ENCODE measurements at regions not wholly inside any gene's neighbourhood (a gene's known extent, or its start where the extent isn't known, plus 50 kb on each side); places are given as distances from the start of the nearest gene placed in this dataset.
"Not testable (repeated sequence)": the region's sequence is repeated elsewhere in the genome, so short reads cannot be mapped to it uniquely, and the experiment has no call there.

DNA sequence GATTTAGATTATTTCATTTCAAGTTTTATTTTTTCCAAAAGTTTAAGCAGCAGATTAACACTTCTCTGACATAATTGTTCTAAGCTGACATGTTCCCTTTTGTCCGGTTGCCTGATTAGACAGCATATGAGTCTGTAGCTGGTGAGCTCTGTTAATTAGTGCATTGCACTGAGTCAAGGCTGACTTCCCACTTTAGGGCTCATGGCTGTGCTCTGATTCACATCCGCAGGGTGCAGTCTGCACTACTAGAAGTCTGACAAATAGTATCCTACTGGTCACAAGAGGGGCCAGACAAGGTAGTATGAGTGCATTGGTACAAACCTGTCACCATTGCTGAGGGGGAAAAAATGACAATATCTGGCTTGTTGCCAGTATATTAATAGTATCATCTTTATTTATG, 443.9 kb upstream of the ZNF804A start:
- Histone ChIP-seq H3K27ac (no peak overlapping the region), H3K36me3 (no peaks in the 10 kb centered on the region), H3K4me1 (no peaks in the 10 kb centered on the region), H3K27me3 (no peaks in the 10 kb centered on the region), H3K4me3 (no peak overlapping the region), H3K9me3 (peaks cover 9% of the 10 kb centered on the region)
- no peak for DNase-seq (ENCODE audit: low spot score in 2 of 2)
- WGBS, result 73% methylated on average over 2 of the region's 2 CpGs
- TF ChIP-seq POLR2A (IDR thresholded peaks at IDR 0.05), result no peak
- no peak for TF ChIP-seq POLR2AphosphoS5 (IDR thresholded peaks at IDR 0.05)
- TF ChIP-seq EP300 (IDR thresholded peaks at IDR 0.05), result no peak
- TF ChIP-seq, protein P1, sequence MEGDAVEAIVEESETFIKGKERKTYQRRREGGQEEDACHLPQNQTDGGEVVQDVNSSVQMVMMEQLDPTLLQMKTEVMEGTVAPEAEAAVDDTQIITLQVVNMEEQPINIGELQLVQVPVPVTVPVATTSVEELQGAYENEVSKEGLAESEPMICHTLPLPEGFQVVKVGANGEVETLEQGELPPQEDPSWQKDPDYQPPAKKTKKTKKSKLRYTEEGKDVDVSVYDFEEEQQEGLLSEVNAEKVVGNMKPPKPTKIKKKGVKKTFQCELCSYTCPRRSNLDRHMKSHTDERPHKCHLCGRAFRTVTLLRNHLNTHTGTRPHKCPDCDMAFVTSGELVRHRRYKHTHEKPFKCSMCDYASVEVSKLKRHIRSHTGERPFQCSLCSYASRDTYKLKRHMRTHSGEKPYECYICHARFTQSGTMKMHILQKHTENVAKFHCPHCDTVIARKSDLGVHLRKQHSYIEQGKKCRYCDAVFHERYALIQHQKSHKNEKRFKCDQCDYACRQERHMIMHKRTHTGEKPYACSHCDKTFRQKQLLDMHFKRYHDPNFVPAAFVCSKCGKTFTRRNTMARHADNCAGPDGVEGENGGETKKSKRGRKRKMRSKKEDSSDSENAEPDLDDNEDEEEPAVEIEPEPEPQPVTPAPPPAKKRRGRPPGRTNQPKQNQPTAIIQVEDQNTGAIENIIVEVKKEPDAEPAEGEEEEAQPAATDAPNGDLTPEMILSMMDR (IDR thresholded peaks at IDR 0.05), result no peak

DNA sequence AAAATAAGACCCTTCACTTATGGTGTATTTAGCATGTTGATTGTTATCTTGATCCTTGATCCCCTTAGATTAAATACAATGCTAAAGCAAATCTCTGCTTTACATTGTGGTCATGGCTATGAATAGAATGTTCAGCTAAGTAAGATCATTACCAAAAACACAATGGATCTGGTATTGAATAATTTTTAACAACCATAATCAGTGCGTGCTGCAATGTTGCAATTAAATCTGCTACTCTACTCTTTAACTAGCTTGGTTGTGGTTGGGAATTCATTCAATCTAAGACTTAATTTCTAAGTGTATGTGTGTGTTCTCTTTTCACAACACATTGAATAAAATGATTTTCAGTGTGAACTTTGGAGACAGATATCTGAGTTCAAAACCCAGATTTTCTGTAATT, 442.5 kb upstream of the ZNF804A start:
- Histone ChIP-seq H3K36me3 (no peaks in the 10 kb centered on the region), H3K9me3 (no peaks in the 10 kb centered on the region), H3K27me3 (no peaks in the 10 kb centered on the region), H3K4me3 (no peak overlapping the region), H3K4me1 (no peaks in the 10 kb centered on the region), H3K27ac (no peak overlapping the region)
- DNase-seq (ENCODE audit: low spot score in 2 of 2), result no peak
- TF ChIP-seq POLR2AphosphoS5 (IDR thresholded peaks at IDR 0.05) (no peak), POLR2A (IDR thresholded peaks at IDR 0.05) (no peak), EP300 (IDR thresholded peaks at IDR 0.05) (no peak)
- TF ChIP-seq, protein P1 (IDR thresholded peaks at IDR 0.05), result no peak
- 73% methylated on average over 1 of the region's 1 CpG for WGBS

DNA sequence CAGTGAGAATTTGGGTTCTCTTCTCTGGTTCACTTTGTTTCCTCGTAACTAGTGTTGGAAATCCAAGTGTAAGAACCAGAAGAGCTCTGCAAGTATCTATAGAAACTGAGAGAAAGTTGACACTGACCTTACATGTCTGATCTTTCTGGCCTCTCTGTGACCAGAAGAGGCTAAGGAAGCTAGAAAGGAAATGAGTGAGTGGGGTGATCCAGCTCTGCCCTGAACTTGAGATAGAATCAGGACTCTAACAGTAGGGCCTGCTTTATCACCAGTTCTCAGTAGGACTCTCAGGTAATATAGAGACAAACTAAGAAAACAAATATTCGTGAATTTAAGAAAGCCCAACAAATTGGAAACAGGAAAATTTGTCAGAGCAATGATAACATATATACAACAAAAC, 441.2 kb upstream of the ZNF804A start:
- Histone ChIP-seq H3K27ac (no peak overlapping the region), H3K27me3 (no peaks in the 10 kb centered on the region), H3K4me3 (no peak overlapping the region), H3K36me3 (no peaks in the 10 kb centered on the region), H3K9me3 (no peaks in the 10 kb centered on the region), H3K4me1 (no peaks in the 10 kb centered on the region)
- 42% methylated on average over 2 of the region's 2 CpGs for WGBS
- TF ChIP-seq POLR2A (IDR thresholded peaks at IDR 0.05) (no peak), POLR2AphosphoS5 (IDR thresholded peaks at IDR 0.05) (no peak), EP300 (IDR thresholded peaks at IDR 0.05) (no peak)
- TF ChIP-seq, protein P1 (IDR thresholded peaks at IDR 0.05), result no peak
- DNase-seq (ENCODE audit: low spot score in 2 of 2), result no peak

DNA sequence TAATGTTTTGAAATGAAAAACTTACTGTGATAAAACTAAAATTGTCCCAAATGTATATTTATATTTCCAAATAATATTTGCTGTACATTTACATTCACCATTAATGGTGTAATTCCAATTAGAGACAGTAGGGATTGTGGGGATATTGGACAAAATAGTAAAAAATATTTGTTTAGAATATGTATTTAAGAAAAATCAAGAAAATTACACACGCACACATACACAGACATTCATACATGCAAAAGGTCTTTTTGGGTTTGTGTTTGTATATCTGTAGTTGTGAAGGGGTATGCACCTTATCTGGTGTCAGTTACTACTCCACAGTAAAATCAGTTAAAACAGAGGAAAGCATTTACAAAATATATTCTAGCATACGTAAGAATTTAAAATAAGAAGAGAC, 435.9 kb upstream of the ZNF804A start:
- no peak for DNase-seq (ENCODE audit: low spot score in 2 of 2)
- 88% methylated on average over 2 of the region's 2 CpGs for WGBS
- TF ChIP-seq POLR2AphosphoS5 (IDR thresholded peaks at IDR 0.05), result no peak
- no peak for TF ChIP-seq EP300 (IDR thresholded peaks at IDR 0.05)
- TF ChIP-seq, protein P1 (IDR thresholded peaks at IDR 0.05), result no peak
- no peak for TF ChIP-seq POLR2A (IDR thresholded peaks at IDR 0.05)

DNA sequence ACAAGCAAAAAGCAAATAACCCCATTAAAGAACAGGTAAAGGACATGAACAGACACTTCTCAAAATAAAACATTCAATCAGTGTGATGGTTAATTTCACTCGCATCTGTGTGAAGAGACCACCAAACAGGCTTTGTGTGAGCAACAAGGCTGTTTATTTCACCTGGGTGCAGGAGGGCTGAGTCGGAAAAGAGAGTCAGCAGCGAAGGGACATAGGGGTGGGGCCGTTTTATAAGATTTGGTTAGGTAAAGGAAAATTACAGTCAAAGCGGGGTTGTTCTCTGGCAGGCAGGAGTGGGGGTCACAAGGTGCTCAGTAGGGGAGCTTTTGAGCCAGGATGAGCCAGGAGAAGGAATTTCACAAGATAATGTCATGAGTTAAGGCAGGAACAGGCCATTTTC, 429.5 kb upstream of the ZNF804A start:
- whole genome bisulfite sequencing, result 80% methylated on average over 5 of the region's 5 CpGs
- not testable (repeated sequence) for H3K9me3 ChIP-seq, H3K4me1 ChIP-seq

More for the DNA sequence above, 435.9 kb upstream of the ZNF804A start:
- Histone ChIP-seq H3K9me3 (no peaks in the 10 kb centered on the region), H3K36me3 (no peaks in the 10 kb centered on the region), H3K4me3 (no peak overlapping the region), H3K4me1 (no peaks in the 10 kb centered on the region), H3K27ac (no peak overlapping the region), H3K27me3 (no peaks in the 10 kb centered on the region)

DNA sequence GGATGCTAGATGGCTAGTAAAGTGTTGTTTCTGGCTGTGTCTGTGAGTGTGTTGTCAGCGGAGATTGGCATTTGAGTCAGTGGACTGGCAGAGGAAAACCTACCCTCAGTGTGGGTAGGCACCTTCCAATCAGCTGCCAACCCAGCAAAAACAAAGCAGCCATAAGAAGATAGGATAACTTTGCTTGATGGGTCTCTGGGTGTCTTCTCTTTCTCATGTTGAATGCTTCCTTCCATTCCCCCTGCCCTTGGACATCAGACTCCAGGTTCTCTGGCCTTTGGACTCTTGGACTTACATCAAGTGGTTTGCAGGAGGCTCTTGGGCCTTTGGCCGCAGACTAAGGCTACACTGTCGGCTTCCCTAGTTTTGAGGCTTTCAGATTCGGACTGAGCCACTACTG, 429.0 kb upstream of the ZNF804A start:
- Histone ChIP-seq H3K27ac (no peak overlapping the region), H3K4me3 (no peak overlapping the region), H3K9me3 (no peaks in the 10 kb centered on the region), H3K27me3 (no peaks in the 10 kb centered on the region), H3K4me1 (no peaks in the 10 kb centered on the region), H3K36me3 (no peaks in the 10 kb centered on the region)
- TF ChIP-seq, protein P1 (IDR thresholded peaks at IDR 0.05), result no peak
- no peak for TF ChIP-seq EP300 (IDR thresholded peaks at IDR 0.05)
- TF ChIP-seq POLR2AphosphoS5 (IDR thresholded peaks at IDR 0.05), result no peak
- TF ChIP-seq POLR2A (IDR thresholded peaks at IDR 0.05), result no peak
- WGBS, result 93% methylated on average over 4 of the region's 4 CpGs
- DNase-seq (ENCODE audit: low spot score in 2 of 2), result no peak

More for the DNA sequence above, 429.5 kb upstream of the ZNF804A start:
- H3K4me3 ChIP-seq; H3K27ac ChIP-seq; DNase-seq (ENCODE audit: low spot score in 2 of 2); H3K27me3 ChIP-seq; H3K36me3 ChIP-seq: not testable (repeated sequence)

All from suprapubic skin (tissue), 4 donors.